ENCODE measurements at regions not wholly inside any gene's neighbourhood (a gene's known extent, or its start where the extent isn't known, plus 50 kb on each side); places are given as distances from the start of the nearest gene placed in this dataset.

- TF ChIP-seq POLR2A (IDR thresholded peaks at IDR 0.05; ENCODE audit: control extremely low read depth in 1 of 2, low read depth in 2 of 2, low read length in 2 of 2) = no peak
- TF ChIP-seq CBX8 (IDR thresholded peaks at IDR 0.05; ENCODE audit: borderline replicate concordance, low read depth, low read length) = no peak
These were observed 1431.3 kb downstream of the ZPLD1 start for GRCh38 chr3:103866113-103866512.
